GM20000 (cell line): ENCODE measurements at regions not wholly inside any gene's neighbourhood (a gene's known extent, or its start where the extent isn't known, plus 50 kb on each side); places are given as distances from the start of the nearest gene placed in this dataset.
"Not testable (repeated sequence)": the region's sequence is repeated elsewhere in the genome, so short reads cannot be mapped to it uniquely, and the experiment has no call there.

Source experiments
- DNase-seq: peaks from one replicate; pipeline ENCODE4 v3.0.0; 2012; ENCODE audit warnings: low spot score
- TF ChIP-seq, protein P1 (sequence below): IDR thresholded peaks from 2 replicates; pipeline ENCODE4 v1.5.1; 2012; ENCODE audit warnings: mild to moderate bottlenecking, control low read depth; ENCODE audit errors: extremely low read depth, missing control alignments

DNA sequence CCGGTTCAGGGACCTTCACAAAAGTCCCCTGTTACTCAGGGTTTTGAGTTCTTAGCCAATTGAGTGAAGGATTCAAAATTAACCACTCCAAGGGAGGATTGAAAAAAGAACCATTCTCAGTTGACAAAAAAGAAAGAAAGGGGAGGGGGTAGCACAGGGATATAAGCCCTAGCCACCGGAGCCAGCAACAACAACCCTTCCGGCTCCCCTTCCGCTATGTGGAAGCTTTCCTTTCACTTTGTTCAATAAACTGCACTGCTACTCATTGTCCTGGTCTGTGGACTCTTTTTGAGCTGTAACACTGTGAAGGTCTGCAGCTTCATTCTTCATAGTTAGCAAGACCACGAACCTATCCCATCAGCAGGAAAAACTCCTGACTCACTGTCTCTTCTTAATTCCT, 1488.1 kb upstream of the PRR20A start:
- no peak for DNase-seq
- TF ChIP-seq, protein P1, sequence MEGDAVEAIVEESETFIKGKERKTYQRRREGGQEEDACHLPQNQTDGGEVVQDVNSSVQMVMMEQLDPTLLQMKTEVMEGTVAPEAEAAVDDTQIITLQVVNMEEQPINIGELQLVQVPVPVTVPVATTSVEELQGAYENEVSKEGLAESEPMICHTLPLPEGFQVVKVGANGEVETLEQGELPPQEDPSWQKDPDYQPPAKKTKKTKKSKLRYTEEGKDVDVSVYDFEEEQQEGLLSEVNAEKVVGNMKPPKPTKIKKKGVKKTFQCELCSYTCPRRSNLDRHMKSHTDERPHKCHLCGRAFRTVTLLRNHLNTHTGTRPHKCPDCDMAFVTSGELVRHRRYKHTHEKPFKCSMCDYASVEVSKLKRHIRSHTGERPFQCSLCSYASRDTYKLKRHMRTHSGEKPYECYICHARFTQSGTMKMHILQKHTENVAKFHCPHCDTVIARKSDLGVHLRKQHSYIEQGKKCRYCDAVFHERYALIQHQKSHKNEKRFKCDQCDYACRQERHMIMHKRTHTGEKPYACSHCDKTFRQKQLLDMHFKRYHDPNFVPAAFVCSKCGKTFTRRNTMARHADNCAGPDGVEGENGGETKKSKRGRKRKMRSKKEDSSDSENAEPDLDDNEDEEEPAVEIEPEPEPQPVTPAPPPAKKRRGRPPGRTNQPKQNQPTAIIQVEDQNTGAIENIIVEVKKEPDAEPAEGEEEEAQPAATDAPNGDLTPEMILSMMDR: no peak

DNA sequence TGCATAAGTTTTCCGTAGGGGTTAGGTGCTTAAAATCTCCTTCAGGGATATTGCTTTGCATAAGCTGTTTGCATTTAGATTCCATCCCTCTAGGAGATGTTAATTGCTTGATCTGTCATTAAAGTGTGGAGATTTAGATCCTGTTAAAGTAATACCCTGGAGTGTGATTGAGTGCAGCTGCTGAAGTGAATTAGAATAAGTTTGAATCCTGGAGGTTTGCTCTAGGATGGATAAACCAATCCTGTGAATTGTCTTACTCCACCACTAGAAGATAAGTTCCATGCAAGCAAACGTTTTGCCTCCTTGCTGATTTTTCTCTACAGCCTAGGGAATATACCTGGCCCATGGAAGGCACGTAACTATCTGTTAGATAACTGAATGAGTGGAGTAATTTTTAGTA, 1487.2 kb upstream of the PRR20A start:
- TF ChIP-seq, protein P1: no peak
- DNase-seq: no peak

DNA sequence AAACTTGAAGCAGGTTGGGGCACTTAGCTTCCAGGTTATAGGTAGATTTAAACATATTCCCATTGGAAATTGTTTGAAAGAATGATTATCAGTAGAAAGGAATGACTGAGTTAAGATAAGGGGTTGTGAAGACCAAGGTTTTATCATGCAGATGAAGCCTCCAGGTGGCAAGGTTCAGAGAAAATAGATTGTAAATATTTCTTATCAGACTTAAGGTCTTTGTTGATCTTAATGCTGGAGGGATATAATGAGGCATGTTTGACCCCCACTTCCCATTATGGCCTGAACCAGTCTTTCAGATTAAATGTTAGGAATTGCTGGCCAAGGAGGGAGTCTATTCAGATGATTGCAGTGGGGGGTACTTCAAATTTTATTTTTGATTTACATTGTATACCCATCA, 1486.5 kb upstream of the PRR20A start:
- TF ChIP-seq, protein P1: no peak
- DNase-seq: no peak

DNA sequence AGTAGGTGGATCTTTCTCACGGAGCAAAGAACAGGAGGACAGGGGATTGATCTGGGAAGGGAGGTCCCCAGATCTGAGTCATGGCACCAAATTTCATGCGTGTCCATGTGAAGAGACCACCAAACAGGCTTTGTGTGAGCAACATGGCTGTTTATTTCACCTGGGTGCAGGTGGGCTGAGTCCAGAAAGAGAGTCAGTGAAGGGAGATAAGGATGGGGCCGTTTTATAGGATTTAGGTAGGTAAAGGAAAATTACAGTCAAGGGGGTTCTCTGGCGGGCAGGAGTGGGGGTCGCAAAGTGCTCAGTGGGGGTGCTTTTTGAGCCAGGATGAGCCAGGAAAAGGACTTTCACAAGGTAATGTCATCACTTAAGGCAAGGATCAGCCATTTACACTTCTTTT, 1480.5 kb upstream of the PRR20A start:
- not testable (repeated sequence) for DNase-seq

DNA sequence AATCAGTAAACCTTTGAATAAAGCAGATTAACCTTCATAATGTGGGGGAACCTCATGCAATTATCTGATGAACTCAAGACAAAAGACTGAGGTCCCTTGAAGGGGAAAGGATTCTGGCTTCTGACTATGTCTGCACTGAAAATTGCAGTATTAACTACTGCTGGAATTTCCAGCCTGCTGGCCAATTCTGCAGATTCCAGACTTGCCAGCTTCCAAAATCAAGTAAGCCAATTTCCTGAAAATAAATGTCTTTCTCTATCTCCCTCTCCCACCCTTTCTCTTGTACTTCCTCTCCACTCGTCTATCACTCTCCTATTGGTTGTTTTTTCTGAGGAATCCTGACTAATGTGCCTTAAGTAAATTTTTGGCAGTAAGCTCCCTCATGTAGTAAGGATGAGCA, 1479.9 kb upstream of the PRR20A start:
- no peak for DNase-seq
- TF ChIP-seq, protein P1: no peak

DNA sequence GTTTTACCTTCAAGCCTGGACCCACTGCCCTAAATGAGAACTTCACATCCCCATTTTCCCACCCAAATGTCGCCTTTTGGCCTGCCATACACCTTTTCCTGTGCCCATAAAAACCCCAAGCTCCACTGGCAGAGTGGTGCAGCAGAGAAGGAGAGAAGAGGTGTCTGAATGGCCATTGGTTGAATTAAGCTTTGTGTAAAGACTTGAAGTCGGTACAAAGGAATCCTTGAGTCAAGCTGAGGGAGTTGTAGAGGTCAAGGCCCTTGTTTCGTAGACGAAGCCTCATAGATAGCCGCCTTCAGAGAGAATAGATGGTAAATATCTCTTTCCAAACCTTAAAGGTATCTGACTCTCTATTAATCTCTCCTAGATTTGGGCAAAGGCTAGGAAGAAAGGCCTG, 1479.2 kb upstream of the PRR20A start:
- no peak for DNase-seq

DNA sequence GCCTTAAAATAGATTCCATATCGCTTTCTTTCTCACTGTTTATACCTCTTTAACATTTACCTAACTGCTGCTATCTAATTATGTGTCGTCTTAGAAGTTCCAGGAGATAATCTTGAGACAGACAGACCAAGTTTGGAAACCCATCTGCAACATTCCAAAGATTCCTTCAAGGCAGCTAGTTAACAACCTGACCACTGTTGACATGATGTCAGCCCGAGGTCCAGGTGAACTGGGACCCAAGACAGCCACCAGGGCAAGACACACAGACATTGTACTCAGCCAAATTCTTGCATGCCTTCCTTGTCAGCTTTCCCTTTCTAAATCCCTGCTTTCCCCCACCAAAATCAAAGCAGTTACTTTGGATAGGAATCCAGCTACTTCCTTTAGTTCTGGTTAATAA, 1476.5 kb upstream of the PRR20A start:
- DNase-seq: no peak
- TF ChIP-seq, protein P1: no peak

More for the DNA sequence above, 1479.2 kb upstream of the PRR20A start:
- TF ChIP-seq, protein P1: no peak

DNA sequence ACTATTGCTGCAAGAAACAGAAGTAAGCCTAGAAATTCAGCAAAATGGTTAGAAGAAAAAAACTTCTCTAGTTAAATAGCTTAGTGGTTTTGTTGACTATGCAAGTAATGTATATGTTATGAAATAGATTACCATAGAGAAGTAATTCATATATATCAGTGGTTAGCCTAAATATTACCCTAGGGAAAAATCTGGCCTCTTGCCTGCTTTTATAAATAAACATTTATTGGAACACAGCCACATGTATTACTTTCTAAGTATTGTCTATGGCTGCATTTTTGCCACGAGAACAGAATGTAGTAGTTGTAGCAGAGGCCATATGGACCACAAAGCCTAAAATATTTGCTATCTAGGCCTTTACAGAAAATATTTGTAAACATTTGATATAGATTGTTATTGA, 1471.7 kb upstream of the PRR20A start:
- DNase-seq: no peak
- TF ChIP-seq, protein P1: no peak
